ENCODE measurements at regions not wholly inside any gene's neighbourhood (a gene's known extent, or its start where the extent isn't known, plus 50 kb on each side); places are given as distances from the start of the nearest gene placed in this dataset.
"Not testable (repeated sequence)": the region's sequence is repeated elsewhere in the genome, so short reads cannot be mapped to it uniquely, and the experiment has no call there.

- not testable (repeated sequence) for H3K4me1 ChIP-seq (ENCODE audit: low read depth, poor library complexity, severe bottlenecking); H3K36me3 ChIP-seq (ENCODE audit: insufficient read depth); H3K79me2 ChIP-seq (ENCODE audit: insufficient read depth, low read depth); H3K9ac ChIP-seq; H2AFZ ChIP-seq (ENCODE audit: low read depth); H3K27me3 ChIP-seq (ENCODE audit: insufficient read depth, low read depth); H3K4me3 ChIP-seq (IDR thresholded peaks at IDR 0.05; ENCODE audit: insufficient read depth, low read depth, low read length); H3K27ac ChIP-seq; H4K20me1 ChIP-seq (ENCODE audit: insufficient read depth); H3K4me2 ChIP-seq
Measured at GRCh38 chr4:17436047-17436749, 75.7 kb downstream of the QDPR start.

- no peak overlapping the region for H2AFZ ChIP-seq (ENCODE audit: low read depth)
- no peaks in the 10 kb centered on the region for H3K79me2 ChIP-seq (ENCODE audit: insufficient read depth, low read depth)
- H3K4me2 ChIP-seq = no peak overlapping the region
- no peaks in the 10 kb centered on the region for H4K20me1 ChIP-seq (ENCODE audit: insufficient read depth)
- TF ChIP-seq, protein P1, sequence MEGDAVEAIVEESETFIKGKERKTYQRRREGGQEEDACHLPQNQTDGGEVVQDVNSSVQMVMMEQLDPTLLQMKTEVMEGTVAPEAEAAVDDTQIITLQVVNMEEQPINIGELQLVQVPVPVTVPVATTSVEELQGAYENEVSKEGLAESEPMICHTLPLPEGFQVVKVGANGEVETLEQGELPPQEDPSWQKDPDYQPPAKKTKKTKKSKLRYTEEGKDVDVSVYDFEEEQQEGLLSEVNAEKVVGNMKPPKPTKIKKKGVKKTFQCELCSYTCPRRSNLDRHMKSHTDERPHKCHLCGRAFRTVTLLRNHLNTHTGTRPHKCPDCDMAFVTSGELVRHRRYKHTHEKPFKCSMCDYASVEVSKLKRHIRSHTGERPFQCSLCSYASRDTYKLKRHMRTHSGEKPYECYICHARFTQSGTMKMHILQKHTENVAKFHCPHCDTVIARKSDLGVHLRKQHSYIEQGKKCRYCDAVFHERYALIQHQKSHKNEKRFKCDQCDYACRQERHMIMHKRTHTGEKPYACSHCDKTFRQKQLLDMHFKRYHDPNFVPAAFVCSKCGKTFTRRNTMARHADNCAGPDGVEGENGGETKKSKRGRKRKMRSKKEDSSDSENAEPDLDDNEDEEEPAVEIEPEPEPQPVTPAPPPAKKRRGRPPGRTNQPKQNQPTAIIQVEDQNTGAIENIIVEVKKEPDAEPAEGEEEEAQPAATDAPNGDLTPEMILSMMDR (conservative IDR thresholded peaks at IDR 0.05; ENCODE audit: low read depth, low read length) = no peak
- no peak overlapping the region for H3K27ac ChIP-seq
- no peak overlapping the region for H3K4me3 ChIP-seq (IDR thresholded peaks at IDR 0.05; ENCODE audit: insufficient read depth, low read depth, low read length)
- no peaks in the 10 kb centered on the region for H3K4me1 ChIP-seq (ENCODE audit: low read depth, poor library complexity, severe bottlenecking)
- no peaks in the 10 kb centered on the region for H3K27me3 ChIP-seq (ENCODE audit: insufficient read depth, low read depth)
- H3K9ac ChIP-seq = no peak overlapping the region
- H3K36me3 ChIP-seq (ENCODE audit: insufficient read depth) = no peaks in the 10 kb centered on the region
Measured at GRCh38 chr4:17433827-17434226, 78.1 kb downstream of the QDPR start.

DNA sequence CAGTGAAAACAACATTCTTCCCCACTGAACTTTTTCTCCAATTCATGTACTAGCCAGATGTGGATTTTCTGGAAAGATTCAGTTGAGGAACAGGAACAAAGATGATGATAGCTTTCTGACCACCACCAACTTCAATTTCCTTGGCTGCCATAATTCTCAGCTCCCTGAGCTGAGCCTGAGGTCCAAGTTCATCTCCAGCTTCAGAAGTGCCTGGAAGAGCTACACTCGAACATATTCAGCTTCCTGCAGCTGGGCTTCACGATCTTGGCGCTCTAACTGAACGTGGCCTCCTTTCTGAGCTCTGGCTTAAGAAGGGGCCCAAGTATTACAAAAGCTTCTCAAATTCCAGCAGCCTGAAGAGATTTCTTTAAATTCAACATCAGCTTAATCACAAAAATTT lies 83.9 kb downstream of the QDPR start:
- no peaks in the 10 kb centered on the region for H3K36me3 ChIP-seq (ENCODE audit: insufficient read depth)
- H3K4me1 ChIP-seq (ENCODE audit: low read depth, poor library complexity, severe bottlenecking) = no peaks in the 10 kb centered on the region
- TF ChIP-seq, protein P1 (conservative IDR thresholded peaks at IDR 0.05; ENCODE audit: low read depth, low read length) = no peak
- H3K4me2 ChIP-seq = no peak overlapping the region
- no peak overlapping the region for H2AFZ ChIP-seq (ENCODE audit: low read depth)
- no peaks in the 10 kb centered on the region for H4K20me1 ChIP-seq (ENCODE audit: insufficient read depth)
- H3K9ac ChIP-seq = no peak overlapping the region
- no peaks in the 10 kb centered on the region for H3K79me2 ChIP-seq (ENCODE audit: insufficient read depth, low read depth)
- H3K27me3 ChIP-seq (ENCODE audit: insufficient read depth, low read depth) = no peaks in the 10 kb centered on the region
- H3K4me3 ChIP-seq (IDR thresholded peaks at IDR 0.05; ENCODE audit: insufficient read depth, low read depth, low read length) = no peak overlapping the region
- H3K27ac ChIP-seq = no peak overlapping the region

GRCh38 chr4:17426222-17426621 lies 85.7 kb downstream of the QDPR start:
- Histone ChIP-seq H2AFZ (ENCODE audit: low read depth) (no peak overlapping the region), H3K36me3 (ENCODE audit: insufficient read depth) (no peaks in the 10 kb centered on the region), H3K79me2 (ENCODE audit: insufficient read depth, low read depth) (no peaks in the 10 kb centered on the region), H3K4me1 (ENCODE audit: low read depth, poor library complexity, severe bottlenecking) (no peaks in the 10 kb centered on the region), H3K4me3 (IDR thresholded peaks at IDR 0.05; ENCODE audit: insufficient read depth, low read depth, low read length) (no peak overlapping the region), H3K27ac (no peak overlapping the region), H4K20me1 (ENCODE audit: insufficient read depth) (no peaks in the 10 kb centered on the region), H3K9ac (no peak overlapping the region), H3K27me3 (ENCODE audit: insufficient read depth, low read depth) (no peaks in the 10 kb centered on the region), H3K4me2 (no peak overlapping the region)
- TF ChIP-seq, protein P1 (conservative IDR thresholded peaks at IDR 0.05; ENCODE audit: low read depth, low read length) = no peak

- no peak overlapping the region for H3K27ac ChIP-seq
- no peak overlapping the region for H3K4me2 ChIP-seq
- no peak overlapping the region for H2AFZ ChIP-seq (ENCODE audit: low read depth)
- TF ChIP-seq, protein P1 (conservative IDR thresholded peaks at IDR 0.05; ENCODE audit: low read depth, low read length) = no peak
- no peak overlapping the region for H3K9ac ChIP-seq
- H3K4me3 ChIP-seq (IDR thresholded peaks at IDR 0.05; ENCODE audit: insufficient read depth, low read depth, low read length) = no peak overlapping the region
- no peaks in the 10 kb centered on the region for H3K36me3 ChIP-seq (ENCODE audit: insufficient read depth)
- H4K20me1 ChIP-seq (ENCODE audit: insufficient read depth) = no peaks in the 10 kb centered on the region
- H3K27me3 ChIP-seq (ENCODE audit: insufficient read depth, low read depth) = no peaks in the 10 kb centered on the region
- no peaks in the 10 kb centered on the region for H3K79me2 ChIP-seq (ENCODE audit: insufficient read depth, low read depth)
- H3K4me1 ChIP-seq (ENCODE audit: low read depth, poor library complexity, severe bottlenecking) = no peaks in the 10 kb centered on the region
Measured at GRCh38 chr4:17418010-17418409, 93.9 kb downstream of the QDPR start.
